Loucy (cell line): ENCODE measurements at regions not wholly inside any gene's neighbourhood (a gene's known extent, or its start where the extent isn't known, plus 50 kb on each side); places are given as distances from the start of the nearest gene placed in this dataset.

ENCODE experiments used
- EZH2phosphoT487 ChIP-seq: fragments of 200-600 bp; IDR thresholded peaks from 2 replicates; pipeline ENCODE4 v1.6.1; 2018; ENCODE audit warnings: antibody characterized with exemption, mild to moderate bottlenecking, moderate library complexity, borderline replicate concordance
- TF ChIP-seq, protein P1 (sequence below): fragments of 200-600 bp; sonication (generic); conservative IDR thresholded peaks from 2 replicates; pipeline ENCODE4 v1.5.1; 2014; ENCODE audit warnings: mild to moderate bottlenecking, antibody characterized with exemption, low read length

DNA sequence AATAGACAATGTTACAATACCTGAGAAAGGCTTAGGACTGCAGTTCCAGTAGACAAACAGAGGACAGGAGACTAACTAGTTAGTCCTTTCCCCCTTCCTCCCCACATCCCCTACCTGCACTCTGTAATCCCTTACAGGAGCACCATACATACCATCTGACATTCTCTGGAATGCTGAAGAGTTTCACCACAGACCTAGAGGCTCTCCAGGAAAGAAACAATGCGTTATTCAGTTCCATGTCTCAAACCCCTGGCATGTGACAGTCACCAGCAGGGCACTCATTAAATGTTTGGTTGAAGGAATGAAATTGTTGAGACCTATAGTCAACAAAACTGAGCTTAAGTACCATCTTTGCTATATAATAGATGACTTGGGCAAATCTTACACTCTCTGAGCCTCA lies 100.2 kb upstream of the USP38 start:
- TF ChIP-seq, protein P1, sequence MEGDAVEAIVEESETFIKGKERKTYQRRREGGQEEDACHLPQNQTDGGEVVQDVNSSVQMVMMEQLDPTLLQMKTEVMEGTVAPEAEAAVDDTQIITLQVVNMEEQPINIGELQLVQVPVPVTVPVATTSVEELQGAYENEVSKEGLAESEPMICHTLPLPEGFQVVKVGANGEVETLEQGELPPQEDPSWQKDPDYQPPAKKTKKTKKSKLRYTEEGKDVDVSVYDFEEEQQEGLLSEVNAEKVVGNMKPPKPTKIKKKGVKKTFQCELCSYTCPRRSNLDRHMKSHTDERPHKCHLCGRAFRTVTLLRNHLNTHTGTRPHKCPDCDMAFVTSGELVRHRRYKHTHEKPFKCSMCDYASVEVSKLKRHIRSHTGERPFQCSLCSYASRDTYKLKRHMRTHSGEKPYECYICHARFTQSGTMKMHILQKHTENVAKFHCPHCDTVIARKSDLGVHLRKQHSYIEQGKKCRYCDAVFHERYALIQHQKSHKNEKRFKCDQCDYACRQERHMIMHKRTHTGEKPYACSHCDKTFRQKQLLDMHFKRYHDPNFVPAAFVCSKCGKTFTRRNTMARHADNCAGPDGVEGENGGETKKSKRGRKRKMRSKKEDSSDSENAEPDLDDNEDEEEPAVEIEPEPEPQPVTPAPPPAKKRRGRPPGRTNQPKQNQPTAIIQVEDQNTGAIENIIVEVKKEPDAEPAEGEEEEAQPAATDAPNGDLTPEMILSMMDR: no peak
- TF ChIP-seq EZH2phosphoT487: no peak
